ENCODE measurements at regions not wholly inside any gene's neighbourhood (a gene's known extent, or its start where the extent isn't known, plus 50 kb on each side); places are given as distances from the start of the nearest gene placed in this dataset.
"Not testable (repeated sequence)": the region's sequence is repeated elsewhere in the genome, so short reads cannot be mapped to it uniquely, and the experiment has no call there.

DNA sequence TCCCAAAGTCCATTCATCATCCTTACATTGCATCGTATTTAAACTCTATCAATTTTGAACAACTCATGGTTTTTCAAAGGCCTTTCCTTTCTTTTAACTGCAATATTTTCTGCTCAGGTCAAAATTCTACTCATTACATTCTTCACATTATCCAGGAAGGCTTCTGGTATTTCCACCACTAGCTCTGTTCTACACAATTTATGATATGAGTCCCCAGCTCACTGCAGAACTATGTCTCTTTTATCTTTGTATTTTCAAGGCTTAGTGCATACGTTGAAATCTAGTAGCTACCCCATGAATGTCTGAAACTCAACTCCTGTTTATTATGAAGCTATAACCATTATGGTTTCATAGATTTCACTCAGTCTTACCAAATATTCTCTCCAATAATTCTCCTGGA is 282.9 kb downstream of the DUSP6 start:
- Histone ChIP-seq H3K36me3 (ENCODE audit: control insufficient read depth, insufficient read depth, low read length) (no peaks in the 10 kb centered on the region), H3K4me3 (ENCODE audit: low read depth, low read length) (no peak overlapping the region), H3K9ac (ENCODE audit: low read depth, low read length) (no peak overlapping the region), H3K27me3 (ENCODE audit: control insufficient read depth, insufficient read depth, low read length) (no peaks in the 10 kb centered on the region), H3K4me1 (ENCODE audit: control insufficient read depth, insufficient read depth, low read length) (peaks cover 10% of the 10 kb centered on the region), H3K9me3 (ENCODE audit: control insufficient read depth, insufficient read depth, low read length) (no peaks in the 10 kb centered on the region)

DNA sequence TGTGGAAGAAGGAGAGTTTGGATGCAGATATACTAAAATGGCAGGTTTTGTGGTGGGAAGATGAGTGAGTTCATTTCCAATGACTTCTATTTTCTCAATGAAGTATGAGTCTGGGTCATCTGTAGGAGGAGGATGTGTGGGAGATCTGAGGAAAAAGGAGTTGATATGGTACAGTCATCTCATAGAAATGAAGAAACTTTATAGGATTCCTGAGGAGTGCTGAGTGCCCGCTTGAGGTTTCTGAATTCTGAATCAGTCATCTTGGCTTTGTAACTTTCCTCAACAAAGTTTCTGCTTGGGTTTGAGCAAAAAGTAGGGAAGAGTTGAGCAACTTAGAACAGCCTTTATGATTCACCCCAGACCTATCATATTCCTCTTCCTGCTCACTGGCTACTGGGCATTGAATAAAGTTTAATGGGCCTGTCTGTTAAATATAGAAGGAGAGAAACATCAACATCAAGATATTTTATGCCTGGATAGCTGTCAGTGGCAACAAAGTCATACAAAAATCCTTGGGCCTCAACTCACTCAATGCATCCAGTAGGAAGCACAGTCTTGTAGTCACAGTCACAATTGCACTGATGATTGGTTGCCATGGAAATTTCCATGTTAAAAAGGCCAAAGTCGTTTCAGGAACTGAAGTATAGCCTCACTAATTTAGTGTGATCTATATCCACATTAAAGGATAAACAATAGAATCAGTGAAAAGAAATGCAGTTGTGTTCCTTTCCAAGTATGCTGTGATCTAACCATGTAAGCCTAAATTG is 284.7 kb downstream of the DUSP6 start:
- Histone ChIP-seq H3K4me3 (ENCODE audit: low read depth, low read length) (no peak overlapping the region), H3K36me3 (ENCODE audit: control insufficient read depth, insufficient read depth, low read length) (no peaks in the 10 kb centered on the region), H3K27me3 (ENCODE audit: control insufficient read depth, insufficient read depth, low read length) (no peaks in the 10 kb centered on the region), H3K9me3 (ENCODE audit: control insufficient read depth, insufficient read depth, low read length) (no peaks in the 10 kb centered on the region), H3K9ac (ENCODE audit: low read depth, low read length) (no peak overlapping the region), H3K4me1 (ENCODE audit: control insufficient read depth, insufficient read depth, low read length) (peaks cover 4% of the 10 kb centered on the region)

DNA sequence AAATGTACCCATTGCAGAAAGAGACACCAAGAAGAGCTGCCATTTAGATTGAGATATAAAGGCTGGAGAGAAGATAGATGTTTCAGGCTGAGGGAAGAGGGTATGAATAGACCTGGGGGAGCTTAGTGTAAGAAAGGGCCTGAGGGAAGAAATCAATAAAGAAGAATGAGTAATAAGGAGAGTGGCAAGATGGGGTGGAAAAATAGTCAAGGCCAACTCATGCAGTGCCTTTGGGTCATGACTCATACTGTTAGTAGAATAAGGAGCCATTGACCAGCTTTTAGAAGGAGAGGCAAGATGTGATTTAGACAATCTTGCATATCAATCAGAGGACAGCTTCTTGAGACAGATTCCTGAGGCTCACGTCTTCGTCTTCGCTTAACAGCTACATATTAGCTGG is 287.5 kb downstream of the DUSP6 start:
- Histone ChIP-seq H3K9me3 (ENCODE audit: control insufficient read depth, insufficient read depth, low read length) (no peaks in the 10 kb centered on the region), H3K9ac (ENCODE audit: low read depth, low read length) (no peak overlapping the region), H3K4me1 (ENCODE audit: control insufficient read depth, insufficient read depth, low read length) (no peaks in the 10 kb centered on the region), H3K27me3 (ENCODE audit: control insufficient read depth, insufficient read depth, low read length) (no peaks in the 10 kb centered on the region), H3K36me3 (ENCODE audit: control insufficient read depth, insufficient read depth, low read length) (no peaks in the 10 kb centered on the region), H3K4me3 (ENCODE audit: low read depth, low read length) (no peak overlapping the region)

DNA sequence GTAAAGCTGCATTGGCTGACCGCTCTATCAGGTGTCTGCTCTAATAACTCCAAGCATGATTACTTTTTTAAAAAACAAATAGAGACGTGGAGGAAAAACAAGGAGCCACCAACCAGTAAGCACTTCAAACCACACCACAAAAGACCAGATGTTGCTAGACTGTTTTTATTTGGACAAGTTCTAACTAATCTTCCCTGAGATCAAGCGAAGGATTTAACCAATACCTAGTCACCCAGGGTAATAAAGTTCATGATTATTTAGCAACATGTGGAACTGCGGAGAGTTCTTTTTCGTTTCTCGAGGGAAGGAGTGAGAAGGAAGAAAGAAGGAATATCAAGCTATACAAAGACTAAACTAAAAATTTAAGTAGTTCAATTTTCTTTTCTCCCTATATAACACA is 288.1 kb downstream of the DUSP6 start:
- no peak overlapping the region for H3K9ac ChIP-seq (ENCODE audit: low read depth, low read length)

DNA sequence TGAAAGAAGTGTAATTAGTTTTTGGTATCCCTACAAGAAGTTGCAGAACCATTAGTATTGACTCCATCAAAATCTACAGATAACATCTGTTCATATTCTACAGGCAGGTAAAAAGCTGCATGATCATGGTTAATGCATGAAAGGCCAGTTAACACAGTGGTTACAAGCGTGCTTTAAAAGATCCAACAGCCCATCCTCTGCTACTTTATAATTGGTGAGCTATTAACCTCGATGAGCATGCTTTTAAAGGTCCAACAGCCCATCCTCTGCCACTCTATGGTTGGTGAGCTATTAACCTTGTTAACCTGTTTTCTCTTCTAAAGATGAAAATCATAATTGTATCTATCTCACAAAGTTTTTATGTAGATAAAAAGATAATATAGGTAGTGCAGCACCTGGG is 289.3 kb downstream of the DUSP6 start:
- H3K4me3 ChIP-seq (ENCODE audit: low read depth, low read length): no peak overlapping the region

More for the DNA sequence above, 288.1 kb downstream of the DUSP6 start:
- Histone ChIP-seq H3K36me3 (ENCODE audit: control insufficient read depth, insufficient read depth, low read length) (no peaks in the 10 kb centered on the region), H3K4me1 (ENCODE audit: control insufficient read depth, insufficient read depth, low read length) (no peaks in the 10 kb centered on the region), H3K27me3 (ENCODE audit: control insufficient read depth, insufficient read depth, low read length) (no peaks in the 10 kb centered on the region), H3K4me3 (ENCODE audit: low read depth, low read length) (no peak overlapping the region), H3K9me3 (ENCODE audit: control insufficient read depth, insufficient read depth, low read length) (no peaks in the 10 kb centered on the region)

GRCh38 chr12:89059721-89060541 is 292.4 kb downstream of the DUSP6 start:
- H3K4me3 ChIP-seq (ENCODE audit: low read depth, low read length): no peak overlapping the region
- no peaks in the 10 kb centered on the region for H3K4me1 ChIP-seq (ENCODE audit: control insufficient read depth, insufficient read depth, low read length)
- H3K36me3 ChIP-seq (ENCODE audit: control insufficient read depth, insufficient read depth, low read length): no peaks in the 10 kb centered on the region
- H3K9ac ChIP-seq (ENCODE audit: low read depth, low read length): no peak overlapping the region
- H3K27me3 ChIP-seq (ENCODE audit: control insufficient read depth, insufficient read depth, low read length): no peaks in the 10 kb centered on the region
- H3K9me3 ChIP-seq (ENCODE audit: control insufficient read depth, insufficient read depth, low read length): no peaks in the 10 kb centered on the region

More for the DNA sequence above, 289.3 kb downstream of the DUSP6 start:
- Histone ChIP-seq H3K9me3 (ENCODE audit: control insufficient read depth, insufficient read depth, low read length) (no peaks in the 10 kb centered on the region), H3K4me1 (ENCODE audit: control insufficient read depth, insufficient read depth, low read length) (no peaks in the 10 kb centered on the region), H3K27me3 (ENCODE audit: control insufficient read depth, insufficient read depth, low read length) (no peaks in the 10 kb centered on the region), H3K36me3 (ENCODE audit: control insufficient read depth, insufficient read depth, low read length) (no peaks in the 10 kb centered on the region), H3K9ac (ENCODE audit: low read depth, low read length) (no peak overlapping the region)

GRCh38 chr12:89059056-89059455 is 293.2 kb downstream of the DUSP6 start:
- Histone ChIP-seq H3K36me3 (ENCODE audit: control insufficient read depth, insufficient read depth, low read length) (no peaks in the 10 kb centered on the region), H3K9me3 (ENCODE audit: control insufficient read depth, insufficient read depth, low read length) (no peaks in the 10 kb centered on the region), H3K4me1 (ENCODE audit: control insufficient read depth, insufficient read depth, low read length) (no peaks in the 10 kb centered on the region), H3K27me3 (ENCODE audit: control insufficient read depth, insufficient read depth, low read length) (no peaks in the 10 kb centered on the region), H3K9ac (ENCODE audit: low read depth, low read length) (no peak overlapping the region), H3K4me3 (ENCODE audit: low read depth, low read length) (no peak overlapping the region)

GRCh38 chr12:89058402-89058801 is 293.9 kb downstream of the DUSP6 start:
- Histone ChIP-seq H3K36me3 (ENCODE audit: control insufficient read depth, insufficient read depth, low read length) (no peaks in the 10 kb centered on the region), H3K9me3 (ENCODE audit: control insufficient read depth, insufficient read depth, low read length) (no peaks in the 10 kb centered on the region), H3K4me1 (ENCODE audit: control insufficient read depth, insufficient read depth, low read length) (no peaks in the 10 kb centered on the region), H3K27me3 (ENCODE audit: control insufficient read depth, insufficient read depth, low read length) (no peaks in the 10 kb centered on the region), H3K4me3 (ENCODE audit: low read depth, low read length) (no peak overlapping the region), H3K9ac (ENCODE audit: low read depth, low read length) (no peak overlapping the region)

DNA sequence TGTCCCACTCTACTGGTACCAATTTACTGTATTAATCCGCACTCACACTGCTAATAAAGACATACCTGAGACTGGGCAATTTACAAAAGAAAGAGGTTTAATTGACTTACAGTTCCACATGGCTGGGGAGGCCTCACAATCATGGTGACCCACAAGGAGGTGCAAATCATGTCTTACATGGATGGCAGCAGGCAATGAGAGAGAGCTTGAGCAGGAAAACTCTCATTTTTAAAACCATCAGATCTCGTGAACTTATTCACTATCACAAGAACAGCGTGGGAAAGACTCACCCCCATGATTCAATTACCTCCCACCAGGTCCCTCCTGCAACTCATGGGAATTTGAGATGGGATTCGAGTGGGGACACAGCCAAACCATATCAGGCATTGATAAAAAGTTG is 298.5 kb downstream of the DUSP6 start:
- not testable (repeated sequence) for H3K9ac ChIP-seq (ENCODE audit: low read depth, low read length); H3K9me3 ChIP-seq (ENCODE audit: control insufficient read depth, insufficient read depth, low read length); H3K4me3 ChIP-seq (ENCODE audit: low read depth, low read length); H3K36me3 ChIP-seq (ENCODE audit: control insufficient read depth, insufficient read depth, low read length); H3K4me1 ChIP-seq (ENCODE audit: control insufficient read depth, insufficient read depth, low read length); H3K27me3 ChIP-seq (ENCODE audit: control insufficient read depth, insufficient read depth, low read length)

DNA sequence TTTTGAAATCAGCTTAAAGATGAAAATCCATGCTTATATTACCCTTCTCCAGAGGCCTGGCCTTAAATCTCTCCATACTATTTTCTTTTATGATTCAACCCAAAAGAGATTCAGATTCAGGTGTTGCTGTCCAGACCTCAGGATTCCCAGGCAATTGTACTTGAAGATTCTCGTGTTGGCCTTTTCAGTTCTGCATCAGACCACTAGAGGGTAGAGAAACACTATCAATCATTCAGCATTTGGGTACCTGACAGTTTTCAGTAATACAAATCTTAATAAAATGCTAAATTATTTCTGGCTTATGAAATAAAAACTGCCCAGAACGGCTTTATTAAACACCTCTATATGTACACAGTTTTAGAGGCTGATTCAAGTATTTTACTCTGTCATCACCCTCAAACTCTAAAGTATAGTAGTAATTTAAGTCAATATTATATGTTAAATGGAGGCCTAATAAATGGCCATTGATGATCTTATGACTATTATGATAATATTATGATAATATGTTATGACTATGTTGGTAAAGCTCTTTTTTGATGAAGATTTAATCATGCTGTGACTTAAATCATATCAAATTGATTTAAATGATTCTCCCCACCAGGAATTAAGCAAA is 301.1 kb downstream of the DUSP6 start:
- Histone ChIP-seq H3K4me1 (ENCODE audit: control insufficient read depth, insufficient read depth, low read length) (no peaks in the 10 kb centered on the region), H3K27me3 (ENCODE audit: control insufficient read depth, insufficient read depth, low read length) (no peaks in the 10 kb centered on the region), H3K9me3 (ENCODE audit: control insufficient read depth, insufficient read depth, low read length) (no peaks in the 10 kb centered on the region), H3K36me3 (ENCODE audit: control insufficient read depth, insufficient read depth, low read length) (no peaks in the 10 kb centered on the region), H3K4me3 (ENCODE audit: low read depth, low read length) (no peak overlapping the region), H3K9ac (ENCODE audit: low read depth, low read length) (no peak overlapping the region)

DNA sequence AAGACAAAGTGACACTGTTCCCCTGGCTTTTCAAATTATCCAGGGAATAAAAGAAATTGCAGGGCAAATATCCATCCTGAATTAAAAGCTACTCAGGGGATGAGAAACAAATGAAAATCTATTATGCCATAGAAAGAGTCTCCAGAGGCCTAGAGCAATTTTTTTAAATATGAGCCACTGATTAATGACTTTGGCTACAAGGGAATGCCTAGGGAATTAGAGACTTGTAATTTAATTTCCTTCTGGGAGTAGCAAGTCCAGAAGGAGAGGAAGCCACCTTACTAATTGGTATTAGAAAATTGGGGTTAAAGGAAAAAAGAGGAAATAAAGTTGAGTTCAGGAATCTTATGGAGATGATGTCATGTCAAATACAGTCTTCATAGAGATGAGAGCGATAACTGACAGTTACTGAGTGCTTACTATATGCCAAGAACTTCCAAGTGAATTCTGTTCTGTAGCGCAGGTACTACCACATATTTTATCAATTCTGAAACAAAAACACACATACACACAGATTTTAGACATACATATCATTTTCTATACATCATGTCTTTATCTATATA is 304.4 kb downstream of the DUSP6 start:
- H3K36me3 ChIP-seq (ENCODE audit: control insufficient read depth, insufficient read depth, low read length): no peaks in the 10 kb centered on the region
- no peaks in the 10 kb centered on the region for H3K4me1 ChIP-seq (ENCODE audit: control insufficient read depth, insufficient read depth, low read length)
- H3K9me3 ChIP-seq (ENCODE audit: control insufficient read depth, insufficient read depth, low read length): no peaks in the 10 kb centered on the region
- no peaks in the 10 kb centered on the region for H3K27me3 ChIP-seq (ENCODE audit: control insufficient read depth, insufficient read depth, low read length)
- no peak overlapping the region for H3K4me3 ChIP-seq (ENCODE audit: low read depth, low read length)
- H3K9ac ChIP-seq (ENCODE audit: low read depth, low read length): no peak overlapping the region
